ENCODE measurements at regions not wholly inside any gene's neighbourhood (a gene's known extent, or its start where the extent isn't known, plus 50 kb on each side); places are given as distances from the start of the nearest gene placed in this dataset.
A peak's percentile ranks its signal among the peaks of the same experiment; 100 is the strongest.

DNA sequence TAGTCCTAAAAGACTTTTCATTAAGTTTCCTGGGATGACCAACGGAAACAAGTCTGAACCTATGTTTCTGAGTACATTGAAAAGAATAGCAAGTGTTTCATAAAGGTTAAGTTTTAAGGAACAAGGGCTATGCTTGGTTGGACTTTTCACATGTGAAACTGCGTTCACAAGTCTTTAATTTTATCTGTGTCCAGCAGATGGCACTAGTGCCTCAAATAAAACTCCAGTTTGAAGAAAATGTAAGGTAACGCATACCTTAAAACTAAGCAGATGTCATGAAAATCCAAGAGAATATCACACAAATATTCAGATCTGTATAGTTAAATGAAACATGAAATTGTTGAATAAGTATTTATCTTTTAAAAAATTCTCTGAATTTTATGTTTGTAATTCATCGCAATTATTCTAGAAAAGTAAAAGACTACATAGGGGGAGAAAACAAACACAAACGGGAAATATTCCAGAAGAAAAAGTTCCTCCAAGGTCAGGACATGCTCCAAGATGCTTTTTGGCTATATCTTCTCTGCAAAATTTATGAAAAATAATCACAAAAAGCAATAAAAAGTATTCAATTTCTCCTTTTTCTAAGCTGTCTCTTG, 89.6 kb upstream of the MAD2L1 start:
- no peak for DNase-seq (ENCODE audit: low spot score in 2 of 2, unreplicated experiment in 2 of 2)
- Mint-ChIP-seq H3K27me3 (ENCODE audit: low read depth) (no peaks in the 10 kb centered on the region), H3K36me3 (no peaks in the 10 kb centered on the region), H3K9me3 (no peaks in the 10 kb centered on the region), H3K27ac (no peak overlapping the region), H3K4me1 (peaks cover 5% of the 10 kb centered on the region), H3K4me3 (no peak overlapping the region)
- TF ChIP-seq CTCF (IDR thresholded peaks at IDR 0.05; ENCODE audit: unreplicated experiment), result peak; percentile 79

- H3K27me3 Mint-ChIP-seq (ENCODE audit: low read depth), result no peaks in the 10 kb centered on the region
- H3K4me1 Mint-ChIP-seq, result peaks cover 5% of the 10 kb centered on the region
- no peaks in the 10 kb centered on the region for H3K36me3 Mint-ChIP-seq
- no peak overlapping the region for H3K27ac Mint-ChIP-seq
- no peaks in the 10 kb centered on the region for H3K9me3 Mint-ChIP-seq
- TF ChIP-seq CTCF (IDR thresholded peaks at IDR 0.05; ENCODE audit: unreplicated experiment), result no peak
- DNase-seq (ENCODE audit: low spot score in 2 of 2, unreplicated experiment in 2 of 2), result no peak
- H3K4me3 Mint-ChIP-seq, result no peak overlapping the region
Measured at GRCh38 chr4:120155287-120155686, 88.6 kb upstream of the MAD2L1 start.

GRCh38 chr4:120144634-120145033, 78.0 kb upstream of the MAD2L1 start:
- Mint-ChIP-seq H3K27me3 (ENCODE audit: low read depth) (no peaks in the 10 kb centered on the region), H3K4me3 (no peak overlapping the region), H3K4me1 (peaks cover 5% of the 10 kb centered on the region), H3K36me3 (no peaks in the 10 kb centered on the region), H3K9me3 (no peaks in the 10 kb centered on the region), H3K27ac (no peak overlapping the region)
- no peak for TF ChIP-seq CTCF (IDR thresholded peaks at IDR 0.05; ENCODE audit: unreplicated experiment)
- DNase-seq (ENCODE audit: low spot score in 2 of 2, unreplicated experiment in 2 of 2), result no peak

- TF ChIP-seq CTCF (IDR thresholded peaks at IDR 0.05; ENCODE audit: unreplicated experiment), result no peak
- no peak overlapping the region for H3K4me3 Mint-ChIP-seq
- no peaks in the 10 kb centered on the region for H3K27me3 Mint-ChIP-seq (ENCODE audit: low read depth)
- no peaks in the 10 kb centered on the region for H3K36me3 Mint-ChIP-seq
- H3K4me1 Mint-ChIP-seq, result peaks cover 5% of the 10 kb centered on the region
- H3K27ac Mint-ChIP-seq, result no peak overlapping the region
- no peak for DNase-seq (ENCODE audit: low spot score in 2 of 2, unreplicated experiment in 2 of 2)
- no peaks in the 10 kb centered on the region for H3K9me3 Mint-ChIP-seq
Measured at GRCh38 chr4:120144041-120144440, 77.4 kb upstream of the MAD2L1 start.

DNA sequence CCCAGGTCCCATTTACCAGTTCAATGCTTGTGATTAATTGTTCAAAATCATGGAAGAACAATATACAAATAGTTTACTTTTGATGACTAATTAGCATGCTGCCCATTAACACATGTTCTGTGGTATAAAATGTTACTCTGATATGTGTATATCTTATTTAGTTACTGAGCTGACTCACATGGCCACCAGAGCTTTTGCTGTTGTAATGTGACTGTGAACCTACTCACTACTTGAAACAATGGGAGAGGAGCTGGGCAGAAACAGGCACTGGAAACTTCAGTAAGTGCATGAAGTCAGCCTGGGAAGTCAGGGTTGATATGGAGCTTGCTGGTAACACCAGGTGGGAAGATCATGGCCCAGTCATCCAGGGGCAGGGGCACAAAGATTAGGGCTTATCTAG, 72.7 kb upstream of the MAD2L1 start:
- H3K4me3 Mint-ChIP-seq, result no peak overlapping the region
- H3K4me1 Mint-ChIP-seq, result no peaks in the 10 kb centered on the region
- no peak for TF ChIP-seq CTCF (IDR thresholded peaks at IDR 0.05; ENCODE audit: unreplicated experiment)
- H3K27ac Mint-ChIP-seq, result no peak overlapping the region
- DNase-seq (ENCODE audit: low spot score in 2 of 2, unreplicated experiment in 2 of 2), result no peak
- H3K9me3 Mint-ChIP-seq, result peaks cover 7% of the 10 kb centered on the region
- no peaks in the 10 kb centered on the region for H3K36me3 Mint-ChIP-seq
- H3K27me3 Mint-ChIP-seq (ENCODE audit: low read depth), result no peaks in the 10 kb centered on the region

DNA sequence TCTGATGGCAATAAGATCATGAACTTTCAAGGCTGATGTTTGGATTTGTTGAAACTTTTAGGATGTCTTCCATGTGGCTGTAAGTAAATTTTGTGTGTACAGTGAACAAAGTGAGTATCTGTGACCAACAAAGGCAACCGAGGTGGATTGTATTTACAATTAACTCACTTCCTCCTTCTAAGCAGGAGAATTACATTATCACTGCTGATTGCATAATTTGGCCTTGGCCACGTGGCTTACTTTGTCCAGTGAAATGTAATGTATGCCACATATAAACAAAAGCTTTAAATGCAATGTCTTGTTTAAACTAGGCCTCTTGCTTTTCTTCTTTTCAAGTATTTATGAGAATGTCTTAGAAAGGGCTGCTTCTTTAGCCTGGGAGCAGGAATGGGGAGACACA, 66.3 kb upstream of the MAD2L1 start:
- Mint-ChIP-seq H3K36me3 (no peaks in the 10 kb centered on the region), H3K27ac (no peak overlapping the region), H3K4me3 (no peak overlapping the region), H3K4me1 (no peaks in the 10 kb centered on the region), H3K27me3 (ENCODE audit: low read depth) (no peaks in the 10 kb centered on the region), H3K9me3 (peaks cover 12% of the 10 kb centered on the region)
- no peak for TF ChIP-seq CTCF (IDR thresholded peaks at IDR 0.05; ENCODE audit: unreplicated experiment)
- no peak for DNase-seq (ENCODE audit: low spot score in 2 of 2, unreplicated experiment in 2 of 2)
